Glutamatergic neuron (in vitro differentiated cells): ENCODE measurements at regions not wholly inside any gene's neighbourhood (a gene's known extent, or its start where the extent isn't known, plus 50 kb on each side); places are given as distances from the start of the nearest gene placed in this dataset.

Source experiments
- DNase-seq: peaks from one replicate; pipeline ENCODE4 v3.0.0; 2022
- H3K27ac Mint-ChIP-seq: one replicate; pipeline ENCODE4 v1.8.0; 2020; ENCODE audit warnings: mild to moderate bottlenecking, mixed read lengths, inconsistent platforms; ENCODE audit not compliant: unreplicated experiment
- H3K27me3 Mint-ChIP-seq: one replicate; pipeline ENCODE4 v1.8.0; 2020; ENCODE audit warnings: mild to moderate bottlenecking, moderate library complexity, mixed read lengths, inconsistent platforms; ENCODE audit not compliant: unreplicated experiment
- H3K36me3 Mint-ChIP-seq: one replicate; pipeline ENCODE4 v1.8.0; 2020; ENCODE audit warnings: mild to moderate bottlenecking, mixed read lengths, inconsistent platforms; ENCODE audit not compliant: unreplicated experiment
- H3K4me1 Mint-ChIP-seq: one replicate; pipeline ENCODE4 v1.8.0; 2020; ENCODE audit warnings: mild to moderate bottlenecking, low read depth, mixed read lengths, inconsistent platforms; ENCODE audit not compliant: unreplicated experiment
- H3K4me3 Mint-ChIP-seq: one replicate; pipeline ENCODE4 v1.8.0; 2020; ENCODE audit warnings: mild to moderate bottlenecking, mixed read lengths, inconsistent platforms; ENCODE audit not compliant: unreplicated experiment
- H3K9me3 Mint-ChIP-seq: one replicate; pipeline ENCODE4 v1.8.0; 2020; ENCODE audit warnings: mild to moderate bottlenecking, moderate library complexity, mixed read lengths, inconsistent platforms; ENCODE audit not compliant: unreplicated experiment
- CTCF ChIP-seq: fragments of 200-600 bp; sonication (generic); IDR thresholded peaks from one replicate; pipeline ENCODE4 v1.5.0; 2021; ENCODE audit not compliant: partially characterized antibody, unreplicated experiment

GRCh38 chr2:144201868-144202468 lies 318.0 kb downstream of the ZEB2 start:
- Mint-ChIP-seq H3K4me3 (no peak overlapping the region), H3K27ac (peak overlapping the region; percentile 35), H3K9me3 (peaks cover 2% of the 10 kb centered on the region), H3K4me1 (peaks cover 13% of the 10 kb centered on the region), H3K36me3 (peaks cover 4% of the 10 kb centered on the region), H3K27me3 (peaks cover 2% of the 10 kb centered on the region)
- TF ChIP-seq CTCF = no peak
- no peak for DNase-seq

GRCh38 chr2:144201126-144201525 lies 318.8 kb downstream of the ZEB2 start:
- DNase-seq = no peak
- TF ChIP-seq CTCF = no peak
- peak overlapping the region; percentile 31 for H3K27ac Mint-ChIP-seq
- peaks cover 4% of the 10 kb centered on the region for H3K36me3 Mint-ChIP-seq
- peaks cover 12% of the 10 kb centered on the region for H3K4me1 Mint-ChIP-seq
- H3K9me3 Mint-ChIP-seq = peaks cover 2% of the 10 kb centered on the region
- H3K4me3 Mint-ChIP-seq = no peak overlapping the region
- H3K27me3 Mint-ChIP-seq = peaks cover 2% of the 10 kb centered on the region

- Mint-ChIP-seq H3K9me3 (peaks cover 2% of the 10 kb centered on the region), H3K4me3 (no peak overlapping the region), H3K27ac (no peak overlapping the region), H3K4me1 (peaks cover 10% of the 10 kb centered on the region), H3K27me3 (peaks cover 2% of the 10 kb centered on the region), H3K36me3 (peaks cover 4% of the 10 kb centered on the region)
- no peak for DNase-seq
- TF ChIP-seq CTCF = no peak
Observed at GRCh38 chr2:144198116-144198515, 321.8 kb downstream of the ZEB2 start.

- peaks cover 4% of the 10 kb centered on the region for H3K36me3 Mint-ChIP-seq
- no peaks in the 10 kb centered on the region for H3K9me3 Mint-ChIP-seq
- DNase-seq = no peak
- no peak for TF ChIP-seq CTCF
- peaks cover 2% of the 10 kb centered on the region for H3K27me3 Mint-ChIP-seq
- no peak overlapping the region for H3K4me3 Mint-ChIP-seq
- no peak overlapping the region for H3K27ac Mint-ChIP-seq
- no peaks in the 10 kb centered on the region for H3K4me1 Mint-ChIP-seq
Observed at GRCh38 chr2:144194326-144195071, 325.4 kb downstream of the ZEB2 start.
